SIG-M5 treated with dmso at 0.1 percent for 504 hours (cell line): ENCODE measurements at regions not wholly inside any gene's neighbourhood (a gene's known extent, or its start where the extent isn't known, plus 50 kb on each side); places are given as distances from the start of the nearest gene placed in this dataset.

Experiments
- DNase-seq: peaks from one replicate; lab custom pipeline; 2025; ENCODE audit not compliant: unreplicated experiment; lab: John Stamatoyannopoulos, UW

GRCh38 chr11:70020336-70021214 lies 57.5 kb upstream of the ANO1 start:
- DNase-seq, result no peak

GRCh38 chr11:70021586-70021985 lies 56.5 kb upstream of the ANO1 start:
- no peak for DNase-seq

GRCh38 chr11:70024036-70024772 lies 53.9 kb upstream of the ANO1 start:
- no peak for DNase-seq

DNA sequence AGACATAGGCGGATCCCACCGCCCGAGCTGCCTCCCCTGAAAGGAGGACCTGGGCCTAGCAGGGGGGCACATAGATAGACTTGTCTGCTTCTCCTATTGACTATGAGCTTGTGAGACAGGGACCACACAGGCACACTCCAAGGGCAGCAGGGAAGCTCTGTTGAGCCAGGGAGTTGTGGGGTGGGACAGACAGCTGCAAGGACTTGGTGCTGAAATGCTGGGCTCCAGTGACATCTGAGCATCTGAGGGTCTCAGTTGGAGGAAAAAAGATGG lies 53.4 kb upstream of the ANO1 start:
- no peak for DNase-seq

- DNase-seq, result no peak
Measured at GRCh38 chr11:70025308-70025707, 52.8 kb upstream of the ANO1 start.

GRCh38 chr11:70026012-70026411 lies 52.1 kb upstream of the ANO1 start:
- DNase-seq, result no peak

DNA sequence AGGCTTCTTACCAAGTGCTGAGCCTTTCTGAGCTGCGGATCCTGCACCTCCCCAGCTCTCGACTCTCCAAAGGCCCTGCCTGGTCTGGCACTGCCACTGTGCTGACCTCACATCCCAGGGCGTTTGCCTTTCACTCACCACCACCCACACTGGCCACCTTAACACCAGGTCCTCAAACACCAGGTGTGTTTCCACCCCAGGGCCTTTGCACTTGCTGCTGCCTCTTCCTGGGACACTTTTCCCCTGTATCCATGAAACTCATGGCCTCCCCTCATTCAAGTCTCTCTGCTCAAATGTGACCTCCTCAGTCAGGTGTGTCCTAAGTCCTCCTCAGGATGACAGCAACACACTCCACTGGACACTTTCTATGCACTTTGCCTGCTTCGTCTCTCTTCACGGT lies 51.4 kb upstream of the ANO1 start:
- no peak for DNase-seq

- no peak for DNase-seq
Measured at GRCh38 chr11:70027451-70027850, 50.7 kb upstream of the ANO1 start.

GRCh38 chr11:70028147-70028855 lies 49.8 kb upstream of the ANO1 start:
- no peak for DNase-seq
